AG04450 (cell line): ENCODE measurements at regions not wholly inside any gene's neighbourhood (a gene's known extent, or its start where the extent isn't known, plus 50 kb on each side); places are given as distances from the start of the nearest gene placed in this dataset.

Source experiments
- CTCF ChIA-PET: fragments of 300-600, 350-600 bp; formaldehyde crosslinking; extraction: SDS; loops from one replicate; lab custom pipeline; 2022; ENCODE audit warnings: antibody characterized with exemption, inconsistent platforms; lab: Charles Lee
- POLR2A ChIA-PET: fragments of 350-600 bp; formaldehyde crosslinking; extraction: SDS; loops from one replicate; lab custom pipeline; 2021; ENCODE audit warnings: antibody characterized with exemption, inconsistent platforms; lab: Yijun Ruan, JAX
- DNase-seq: peaks from one replicate; pipeline ENCODE4 v3.0.0-alpha.2; 2011; ENCODE audit warnings: low read depth, low spot score
- H3K27ac ChIP-seq: one replicate; pipeline ENCODE4 v1.5.1; 2012; ENCODE audit warnings: low read depth, low read length, control low read depth
- H3K27me3 ChIP-seq: one replicate; pipeline ENCODE4 v1.6.0; 2012; ENCODE audit warnings: low read length; ENCODE audit not compliant: control insufficient read depth, insufficient read depth
- H3K4me3 ChIP-seq: 2 replicates; pipeline ENCODE4 v1.5.1; 2011; ENCODE audit warnings: mild to moderate bottlenecking, low read depth, low read length, control low read depth
- H3K9me3 ChIP-seq: 2 replicates; pipeline ENCODE4 v1.5.1; 2012; ENCODE audit warnings: low read length; ENCODE audit not compliant: control insufficient read depth, insufficient read depth
- TF ChIP-seq, protein P1 (sequence below): IDR thresholded peaks from 2 replicates; pipeline ENCODE4 v1.5.1; 2011; ENCODE audit warnings: low read depth, low read length, control low read depth, inconsistent platforms

DNA sequence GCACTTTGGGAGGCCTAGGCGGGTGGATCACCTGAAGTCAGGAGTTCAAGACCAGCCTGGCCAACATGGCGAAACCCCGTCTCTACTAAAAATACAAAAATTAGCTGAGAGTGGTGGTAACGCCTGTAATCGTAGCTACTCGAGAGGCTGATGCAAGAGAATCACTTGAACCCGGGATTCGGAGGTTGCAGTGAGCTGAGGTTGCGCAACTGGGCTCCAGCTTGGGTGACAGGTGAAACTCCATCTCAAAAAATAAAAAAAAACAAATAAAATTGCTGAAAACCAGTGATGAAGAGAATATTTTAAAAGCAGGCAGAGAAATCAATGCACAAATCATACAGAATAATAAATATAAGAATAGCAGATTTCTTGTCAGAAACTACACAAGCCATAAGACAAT is 129.3 kb downstream of the SLIT2 start:
- Histone ChIP-seq H3K27ac (no peak overlapping the region), H3K4me3 (no peak overlapping the region), H3K9me3 (no peaks in the 10 kb centered on the region), H3K27me3 (no peaks in the 10 kb centered on the region)
- ChIA-PET CTCF (interaction anchor here (0.9 kb wide), 1 partner anchor 48 kb away, joined by 4 read pairs; no protein-coding TSS in a partner anchor), POLR2A (no interaction called here)
- DNase-seq: no peak
- TF ChIP-seq, protein P1, sequence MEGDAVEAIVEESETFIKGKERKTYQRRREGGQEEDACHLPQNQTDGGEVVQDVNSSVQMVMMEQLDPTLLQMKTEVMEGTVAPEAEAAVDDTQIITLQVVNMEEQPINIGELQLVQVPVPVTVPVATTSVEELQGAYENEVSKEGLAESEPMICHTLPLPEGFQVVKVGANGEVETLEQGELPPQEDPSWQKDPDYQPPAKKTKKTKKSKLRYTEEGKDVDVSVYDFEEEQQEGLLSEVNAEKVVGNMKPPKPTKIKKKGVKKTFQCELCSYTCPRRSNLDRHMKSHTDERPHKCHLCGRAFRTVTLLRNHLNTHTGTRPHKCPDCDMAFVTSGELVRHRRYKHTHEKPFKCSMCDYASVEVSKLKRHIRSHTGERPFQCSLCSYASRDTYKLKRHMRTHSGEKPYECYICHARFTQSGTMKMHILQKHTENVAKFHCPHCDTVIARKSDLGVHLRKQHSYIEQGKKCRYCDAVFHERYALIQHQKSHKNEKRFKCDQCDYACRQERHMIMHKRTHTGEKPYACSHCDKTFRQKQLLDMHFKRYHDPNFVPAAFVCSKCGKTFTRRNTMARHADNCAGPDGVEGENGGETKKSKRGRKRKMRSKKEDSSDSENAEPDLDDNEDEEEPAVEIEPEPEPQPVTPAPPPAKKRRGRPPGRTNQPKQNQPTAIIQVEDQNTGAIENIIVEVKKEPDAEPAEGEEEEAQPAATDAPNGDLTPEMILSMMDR: no peak

DNA sequence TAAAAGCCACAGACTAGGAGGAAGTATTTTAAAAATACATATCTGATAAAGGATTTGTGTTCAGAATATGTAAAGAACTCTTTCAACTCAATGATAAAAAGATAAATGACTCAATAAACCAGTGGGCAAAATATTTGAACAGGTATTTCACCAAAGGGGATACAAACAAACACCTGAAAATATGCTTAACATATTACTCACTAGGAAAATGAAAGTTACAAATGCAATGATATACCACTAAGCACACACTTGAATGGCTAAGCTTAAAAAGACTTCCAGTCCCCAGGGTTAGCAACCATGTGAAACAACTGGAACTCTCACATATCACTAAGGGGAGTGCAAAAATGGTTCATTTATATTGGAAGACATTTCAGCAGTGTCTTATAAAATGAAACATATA is 131.6 kb downstream of the SLIT2 start:
- H3K4me3 ChIP-seq: no peak overlapping the region
- ChIA-PET CTCF (interaction anchor here (5.2 kb wide), 1 partner anchor 11 kb away, joined by 29 read pairs; no protein-coding TSS in a partner anchor), POLR2A (no interaction called here)
- H3K9me3 ChIP-seq: no peaks in the 10 kb centered on the region
- TF ChIP-seq, protein P1: no peak
- H3K27ac ChIP-seq: no peak overlapping the region
- H3K27me3 ChIP-seq: no peaks in the 10 kb centered on the region
- DNase-seq: no peak

DNA sequence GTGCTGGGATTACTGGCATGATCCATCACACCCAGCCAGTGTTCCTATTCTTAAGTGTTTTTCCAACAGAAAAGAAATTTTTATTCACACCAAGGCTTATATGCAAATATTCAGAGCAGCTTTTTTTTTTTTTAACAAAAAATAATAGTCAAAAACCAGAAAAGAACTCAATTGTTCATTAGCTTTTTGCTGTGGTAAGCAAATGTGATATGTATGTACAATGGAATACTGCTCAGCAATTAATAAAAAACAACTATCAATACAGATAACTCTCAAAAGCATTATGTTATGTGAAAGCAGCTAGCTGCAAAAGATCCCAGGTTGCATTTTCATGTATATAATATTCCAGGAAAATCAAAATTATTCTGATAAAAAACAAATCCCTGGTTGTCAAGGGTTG is 132.3 kb downstream of the SLIT2 start:
- Histone ChIP-seq H3K27me3 (no peaks in the 10 kb centered on the region), H3K27ac (no peak overlapping the region), H3K9me3 (no peaks in the 10 kb centered on the region), H3K4me3 (no peak overlapping the region)
- CTCF ChIA-PET: interaction anchor here (5.2 kb wide), 1 partner anchor 11 kb away, joined by 29 read pairs; no protein-coding TSS in a partner anchor
- DNase-seq: no peak
- TF ChIP-seq, protein P1: no peak
- POLR2A ChIA-PET: no interaction called here

DNA sequence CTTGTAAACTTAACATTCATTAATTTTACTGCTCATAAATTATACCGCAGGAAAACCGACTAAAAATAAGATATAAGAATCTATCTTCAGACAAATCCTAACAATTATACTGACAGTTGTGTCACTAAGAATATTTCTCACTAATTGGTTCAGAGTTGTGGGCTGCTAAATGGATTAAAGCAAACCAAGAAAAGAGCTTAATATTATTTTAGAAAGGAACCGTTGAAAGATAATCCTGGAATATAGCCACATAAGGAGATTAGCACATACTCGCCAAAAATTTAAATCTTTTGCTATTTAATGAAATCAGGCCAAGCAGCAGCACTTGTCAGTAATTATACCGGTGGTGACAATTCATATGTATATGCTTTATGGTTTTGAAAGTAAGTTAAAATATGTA is 132.8 kb downstream of the SLIT2 start:
- Histone ChIP-seq H3K27ac (no peak overlapping the region), H3K4me3 (no peak overlapping the region), H3K9me3 (no peaks in the 10 kb centered on the region), H3K27me3 (no peaks in the 10 kb centered on the region)
- ChIA-PET POLR2A (no interaction called here), CTCF (interaction anchor here (5.2 kb wide), 1 partner anchor 10 kb away, joined by 29 read pairs; no protein-coding TSS in a partner anchor)
- TF ChIP-seq, protein P1: no peak
- no peak for DNase-seq

DNA sequence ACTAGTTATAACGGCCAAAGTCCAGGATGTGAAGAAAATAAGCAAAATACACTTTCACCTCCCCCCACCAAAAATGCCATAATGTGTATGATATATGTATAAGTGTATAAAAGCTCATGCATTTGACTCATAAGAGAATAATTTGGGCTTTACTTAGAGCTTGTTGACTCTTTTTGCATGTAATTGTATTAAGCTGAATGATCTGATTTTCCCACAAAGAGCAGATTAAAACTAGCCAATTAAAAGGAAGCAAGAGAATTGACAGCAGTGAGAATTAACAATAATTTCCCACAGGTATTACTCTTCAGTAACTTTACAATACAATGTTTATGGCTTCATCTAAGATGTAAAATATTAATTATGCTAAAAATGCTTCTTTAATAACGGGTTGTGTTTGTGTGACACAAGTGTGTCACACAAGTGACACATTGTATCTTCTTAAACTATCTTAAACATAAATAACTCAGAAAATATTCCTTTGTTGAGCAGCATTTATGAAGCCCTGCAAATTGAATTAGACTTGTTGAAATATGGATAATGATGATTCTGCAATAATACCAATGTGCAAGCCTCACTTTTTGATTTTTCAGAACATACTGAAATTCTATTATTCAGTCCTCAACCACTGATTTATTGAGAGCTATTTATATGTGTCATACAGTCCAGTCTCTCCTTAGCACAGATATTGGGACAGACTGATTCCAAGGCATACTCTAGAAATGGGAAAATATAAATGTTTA is 134.5 kb downstream of the SLIT2 start:
- POLR2A ChIA-PET: no interaction called here
- H3K27ac ChIP-seq: no peak overlapping the region
- no peak overlapping the region for H3K4me3 ChIP-seq
- H3K27me3 ChIP-seq: no peaks in the 10 kb centered on the region
- CTCF ChIA-PET: interaction anchor here (5.2 kb wide), 1 partner anchor 8 kb away, joined by 29 read pairs; no protein-coding TSS in a partner anchor
- H3K9me3 ChIP-seq: no peaks in the 10 kb centered on the region
- TF ChIP-seq, protein P1: no peak
- no peak for DNase-seq
